ENCODE measurements at regions not wholly inside any gene's neighbourhood (a gene's known extent, or its start where the extent isn't known, plus 50 kb on each side); places are given as distances from the start of the nearest gene placed in this dataset.
"Not testable (repeated sequence)": the region's sequence is repeated elsewhere in the genome, so short reads cannot be mapped to it uniquely, and the experiment has no call there.

GRCh38 chr7:22066522-22066921, 120.8 kb upstream of the CDCA7L start:
- DNase-seq, result no peak

- no peak for DNase-seq
These were observed 119.1 kb upstream of the CDCA7L start for GRCh38 chr7:22064816-22065215.

- no peak for DNase-seq
These were observed 116.1 kb upstream of the CDCA7L start for GRCh38 chr7:22061775-22062174.

GRCh38 chr7:22060863-22061262, 115.2 kb upstream of the CDCA7L start:
- no peak for DNase-seq

- no peak for DNase-seq
These were observed 114.5 kb upstream of the CDCA7L start for GRCh38 chr7:22060197-22060596.

- no peak for DNase-seq
These were observed 109.5 kb upstream of the CDCA7L start for GRCh38 chr7:22055226-22055625.

- DNase-seq, result no peak
These were observed 107.1 kb upstream of the CDCA7L start for GRCh38 chr7:22052674-22053365.

- no peak for DNase-seq
These were observed 106.4 kb upstream of the CDCA7L start for GRCh38 chr7:22051886-22052673.

GRCh38 chr7:22049766-22050500, 104.2 kb upstream of the CDCA7L start:
- DNase-seq, result no peak

GRCh38 chr7:22043367-22043766, 97.7 kb upstream of the CDCA7L start:
- no peak for DNase-seq

- DNase-seq, result no peak
These were observed 95.4 kb upstream of the CDCA7L start for GRCh38 chr7:22040923-22041595.

- no peak for DNase-seq
These were observed 94.0 kb upstream of the CDCA7L start for GRCh38 chr7:22039670-22040069.

GRCh38 chr7:22032356-22032755, 86.7 kb upstream of the CDCA7L start:
- not testable (repeated sequence) for DNase-seq

- not testable (repeated sequence) for DNase-seq
These were observed 83.0 kb upstream of the CDCA7L start for GRCh38 chr7:22028656-22029055.

- no peak for DNase-seq
These were observed 81.8 kb upstream of the CDCA7L start for GRCh38 chr7:22027475-22027874.

- no peak for DNase-seq
These were observed 80.3 kb upstream of the CDCA7L start for GRCh38 chr7:22025983-22026382.

GRCh38 chr7:22025075-22025474, 79.4 kb upstream of the CDCA7L start:
- DNase-seq, result no peak

- DNase-seq, result no peak
These were observed 74.2 kb upstream of the CDCA7L start for GRCh38 chr7:22019931-22020330.

- DNase-seq, result no peak
These were observed 70.8 kb upstream of the CDCA7L start for GRCh38 chr7:22016507-22016906.

- no peak for DNase-seq
These were observed 68.0 kb upstream of the CDCA7L start for GRCh38 chr7:22013711-22014110.

GRCh38 chr7:22008683-22009082, 63.0 kb upstream of the CDCA7L start:
- no peak for DNase-seq

GRCh38 chr7:22008087-22008486, 62.4 kb upstream of the CDCA7L start:
- no peak for DNase-seq

- no peak for DNase-seq
These were observed 59.5 kb upstream of the CDCA7L start for GRCh38 chr7:22005151-22005550.

Data from hippocampal formation (tissue), 2 donors.